HG03066 (cell line): ENCODE measurements at regions not wholly inside any gene's neighbourhood (a gene's known extent, or its start where the extent isn't known, plus 50 kb on each side); places are given as distances from the start of the nearest gene placed in this dataset.

Source experiments
- ATAC-seq: cut with Tn5 transposase; IDR thresholded peaks from one replicate; pipeline ENCODE4 v1.9.1; 2021; ENCODE audit warnings: low read depth; ENCODE audit not compliant: unreplicated experiment

GRCh38 chr2:196248467-196249094 lies 77.2 kb upstream of the STK17B start:
- ATAC-seq: no peak

- no peak for ATAC-seq
Observed at GRCh38 chr2:196249171-196249570, 77.8 kb upstream of the STK17B start.

- peak; percentile 75 for ATAC-seq
Observed at GRCh38 chr2:196249860-196250259, 78.5 kb upstream of the STK17B start.

- ATAC-seq: no peak
Observed at GRCh38 chr2:196251132-196251531, 79.8 kb upstream of the STK17B start.

GRCh38 chr2:196252408-196253115 lies 81.2 kb upstream of the STK17B start:
- no peak for ATAC-seq

GRCh38 chr2:196253116-196253480 lies 81.7 kb upstream of the STK17B start:
- no peak for ATAC-seq

- ATAC-seq: no peak
Observed at GRCh38 chr2:196256585-196256984, 85.2 kb upstream of the STK17B start.

- no peak for ATAC-seq
Observed at GRCh38 chr2:196257086-196257485, 85.7 kb upstream of the STK17B start.

GRCh38 chr2:196258407-196258806 lies 87.0 kb upstream of the STK17B start:
- ATAC-seq: no peak

GRCh38 chr2:196259507-196260481 lies 88.4 kb upstream of the STK17B start:
- ATAC-seq: no peak

- ATAC-seq: no peak
Observed at GRCh38 chr2:196260546-196260945, 89.2 kb upstream of the STK17B start.

- no peak for ATAC-seq
Observed at GRCh38 chr2:196262606-196263005, 91.2 kb upstream of the STK17B start.

- peak; percentile 96 for ATAC-seq
Observed at GRCh38 chr2:196263181-196263747, 91.9 kb upstream of the STK17B start.

GRCh38 chr2:196266351-196266750 lies 95.0 kb upstream of the STK17B start:
- ATAC-seq: no peak

- no peak for ATAC-seq
Observed at GRCh38 chr2:196266855-196267254, 95.5 kb upstream of the STK17B start.

- ATAC-seq: no peak
Observed at GRCh38 chr2:196268025-196268424, 96.6 kb upstream of the STK17B start.

GRCh38 chr2:196268538-196269338 lies 97.4 kb upstream of the STK17B start:
- peak; percentile 53 for ATAC-seq

GRCh38 chr2:196271795-196272194 lies 100.4 kb upstream of the STK17B start:
- no peak for ATAC-seq

GRCh38 chr2:196274387-196274809 lies 103.0 kb upstream of the STK17B start:
- ATAC-seq: peak; percentile 53
